HL-60/S4 treated with phorbol 12-myristate 13-acetate at 8.2 ng/mL for 4 days and 3 days (cell line): ENCODE measurements at regions not wholly inside any gene's neighbourhood (a gene's known extent, or its start where the extent isn't known, plus 50 kb on each side); places are given as distances from the start of the nearest gene placed in this dataset.

ENCODE experiments used
- in situ Hi-C: fragments of 300-500 bp; cut with MboI; formaldehyde crosslinking; loops from 2 replicates; pipeline ENCODE4 v1.15.0; 2022; ENCODE audit warnings: low sequenced_read_pairs

DNA sequence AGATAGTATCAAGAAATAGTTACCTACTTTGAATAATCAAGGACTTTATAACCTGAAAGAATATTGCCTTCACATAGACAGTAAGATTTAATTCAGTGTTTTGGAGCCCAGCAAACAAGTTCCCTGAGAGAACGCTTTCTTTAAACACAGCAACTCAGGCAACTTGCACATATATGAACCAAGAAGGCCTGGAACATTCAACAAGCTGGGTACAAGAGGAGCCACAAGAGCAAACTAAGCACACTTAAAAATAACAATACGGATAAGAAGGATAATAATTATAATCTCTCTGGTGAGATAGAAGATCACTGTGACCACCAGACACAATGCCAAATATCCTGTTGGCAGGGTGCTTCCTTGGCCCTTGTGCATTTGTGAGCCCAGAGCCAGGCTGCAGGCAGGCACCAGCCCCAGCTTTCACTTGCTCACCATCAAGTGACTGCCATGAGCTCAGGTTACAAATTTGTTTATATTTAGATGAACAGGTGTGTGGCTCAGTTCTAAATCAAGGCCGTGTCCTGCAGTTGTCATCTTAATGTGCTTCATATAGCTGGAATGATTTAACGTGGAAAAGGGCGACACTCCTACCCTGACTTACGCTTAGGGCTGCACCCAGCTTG is 446.6 kb downstream of the IRS1 start:
- in situ Hi-C loops, result no loop called here

DNA sequence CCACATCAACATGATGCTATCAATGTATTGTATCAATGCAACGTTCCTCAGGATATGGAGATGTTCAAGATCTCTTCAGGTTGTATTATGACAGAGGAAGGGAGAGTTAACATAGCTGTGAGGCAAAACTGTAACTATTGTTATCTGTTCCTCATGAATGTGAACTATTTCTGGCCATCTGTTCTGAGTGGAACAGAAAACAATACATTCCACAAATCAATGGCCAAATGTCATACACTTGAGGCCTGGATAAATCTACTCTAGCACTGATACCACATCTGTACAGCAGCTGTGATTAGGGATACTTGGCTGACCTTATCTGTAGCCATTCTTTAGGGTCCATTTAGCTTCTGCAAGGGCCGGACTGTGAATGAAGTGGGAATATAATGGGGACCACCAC is 447.9 kb downstream of the IRS1 start:
- in situ Hi-C loops, result no loop called here

DNA sequence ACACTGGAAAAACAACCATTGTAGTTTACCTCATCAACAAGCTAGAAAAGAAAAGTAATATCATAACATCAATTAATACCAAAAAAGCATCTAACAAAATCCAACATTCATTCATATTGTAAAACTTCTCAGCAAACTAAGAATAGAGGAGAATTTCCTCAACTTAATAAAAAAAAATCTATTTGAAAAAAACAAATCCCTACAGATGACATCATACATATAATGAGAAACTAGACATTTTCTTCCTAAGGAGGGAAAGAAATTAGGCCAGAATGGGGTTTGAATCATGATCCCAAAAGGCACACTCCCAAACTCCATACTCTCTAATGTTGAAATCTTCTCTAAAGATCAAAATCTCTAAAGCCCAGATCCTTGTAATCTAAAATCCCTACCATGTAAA is 460.0 kb downstream of the IRS1 start:
- in situ Hi-C loops, result no loop called here

DNA sequence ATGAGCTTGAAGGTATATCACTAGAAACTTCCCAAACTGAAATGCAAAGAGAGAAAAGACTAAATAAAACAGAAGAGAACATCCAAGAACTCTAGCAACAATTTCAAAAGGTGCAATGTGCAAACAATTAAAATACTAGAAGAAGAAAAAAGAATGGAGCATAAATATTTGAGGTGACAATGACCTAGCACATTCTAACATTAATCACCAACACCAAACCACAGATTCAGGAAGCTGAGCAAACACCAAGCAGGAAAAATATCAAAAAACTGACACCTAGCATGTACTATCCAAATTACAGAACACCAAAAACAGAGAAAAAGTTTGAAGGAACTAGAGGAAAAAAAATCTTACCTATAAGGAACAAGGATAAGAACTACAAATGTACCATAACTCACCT is 460.8 kb downstream of the IRS1 start:
- in situ Hi-C loops, result no loop called here

DNA sequence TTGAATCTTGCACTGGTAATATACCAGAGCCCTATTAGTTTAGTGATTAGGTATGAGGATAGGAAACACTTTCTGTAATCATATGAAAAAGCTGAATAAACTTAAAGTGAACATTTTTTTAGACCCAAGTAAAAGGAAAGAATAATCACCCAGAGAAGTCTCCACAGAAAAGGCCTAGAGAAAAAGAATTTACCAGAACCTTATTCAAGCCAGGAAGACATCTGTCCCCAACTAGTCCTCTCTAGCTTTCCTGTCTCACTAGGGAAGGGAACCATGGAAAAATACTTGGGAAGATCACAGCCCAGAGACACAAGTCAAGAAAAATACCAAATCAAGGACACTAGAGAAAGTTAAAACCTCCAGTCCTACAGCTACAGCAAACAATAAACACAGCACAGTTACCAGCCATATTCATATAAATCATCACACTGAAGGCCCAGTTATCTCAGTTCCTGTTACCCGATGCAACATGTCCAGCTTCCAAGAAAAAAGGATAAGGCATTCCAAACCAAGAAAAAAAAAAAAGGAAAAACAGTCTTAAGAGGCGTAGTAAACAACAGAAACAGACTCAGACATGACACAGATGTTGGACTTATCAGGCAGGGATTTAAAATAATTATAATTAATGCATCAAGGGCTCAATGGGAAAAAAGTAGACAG is 461.5 kb downstream of the IRS1 start:
- in situ Hi-C loops, result no loop called here

DNA sequence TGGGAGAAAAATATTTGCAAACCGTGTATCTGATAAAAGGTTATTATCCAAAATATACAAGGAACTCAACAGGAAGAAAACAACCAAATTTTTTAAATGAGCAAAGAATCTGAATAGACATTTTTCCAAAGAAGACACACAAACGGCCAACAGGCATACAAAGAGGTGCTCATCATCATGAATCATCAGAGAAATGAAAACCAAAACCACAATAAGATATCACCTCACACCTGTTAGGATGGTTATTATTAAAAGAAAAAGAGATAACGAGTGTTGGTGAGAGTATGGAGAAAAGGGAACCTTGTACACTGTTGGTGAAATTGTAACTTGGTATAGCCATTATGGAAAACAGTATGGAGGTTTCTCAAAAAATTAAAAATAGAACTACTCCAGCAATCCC is 463.3 kb downstream of the IRS1 start:
- in situ Hi-C loops, result no loop called here

DNA sequence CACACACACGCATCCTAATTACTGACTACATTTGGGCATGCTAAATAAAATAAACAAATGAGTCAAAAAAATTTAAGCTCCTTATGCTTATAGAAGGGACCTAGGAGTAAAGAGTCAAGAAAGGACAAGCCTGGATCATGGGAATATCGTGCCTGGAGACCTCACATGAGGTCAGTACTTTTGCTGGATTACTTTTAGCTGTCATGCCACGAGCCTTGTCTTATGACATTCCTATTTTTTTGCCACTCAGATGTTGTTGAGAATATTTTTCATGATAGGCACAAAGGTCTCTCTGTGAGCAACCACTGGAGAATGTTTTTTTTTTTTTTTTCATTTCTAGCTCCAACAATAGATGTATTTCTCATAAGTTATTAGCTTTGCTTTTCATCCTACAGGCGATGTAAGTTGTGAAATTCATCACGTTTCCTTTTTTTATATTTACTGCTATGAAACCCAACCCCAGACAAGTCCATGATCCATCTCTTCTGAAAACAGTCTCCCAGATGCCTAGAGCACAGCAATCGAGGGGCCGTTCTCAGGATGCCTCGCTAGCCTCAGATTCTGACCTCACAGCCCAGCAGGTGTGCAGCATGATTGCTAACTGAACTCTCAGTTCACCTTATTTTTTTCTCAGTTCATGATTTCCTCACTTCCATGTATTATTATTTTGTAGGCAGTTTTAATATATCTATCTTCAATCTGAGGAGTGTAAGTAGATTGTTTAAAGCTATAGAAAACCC is 464.5 kb downstream of the IRS1 start:
- in situ Hi-C loops, result no loop called here

DNA sequence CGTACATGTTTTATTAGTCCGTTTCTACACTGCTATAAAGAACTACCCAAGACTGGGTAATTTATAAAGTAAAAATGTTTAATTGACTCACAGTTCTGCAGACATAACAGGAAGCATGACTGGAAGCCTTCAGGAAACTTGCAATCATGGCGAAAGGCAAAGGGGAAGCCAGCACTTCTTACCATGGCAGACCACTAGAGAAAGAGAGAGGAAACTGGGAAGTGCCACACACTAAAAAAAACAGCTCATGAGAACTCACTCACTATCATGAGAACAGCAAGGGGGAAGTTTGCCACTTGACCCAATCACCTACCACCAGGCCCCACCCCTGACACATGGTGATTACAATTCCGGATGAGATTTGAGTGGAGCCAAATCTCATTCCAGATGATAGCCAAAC is 466.2 kb downstream of the IRS1 start:
- in situ Hi-C loops, result no loop called here

DNA sequence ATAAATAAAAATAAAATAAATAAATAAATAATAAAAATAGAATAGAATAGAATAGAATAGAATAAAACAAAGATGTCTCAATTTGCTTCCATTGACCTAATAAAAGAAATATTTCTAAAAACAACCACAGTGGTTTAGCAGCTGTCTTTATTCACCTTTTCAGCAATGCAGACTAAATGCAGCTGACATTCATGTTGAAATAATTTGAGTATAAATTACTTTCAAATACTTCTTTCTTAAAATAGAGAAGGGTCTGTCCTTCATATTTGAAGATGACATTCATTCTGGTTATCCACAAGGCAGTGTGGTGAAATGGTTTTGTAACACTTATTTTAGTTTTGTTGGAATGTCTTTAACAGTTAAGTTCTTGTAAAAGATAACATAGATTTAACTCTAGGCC is 469.4 kb downstream of the IRS1 start:
- in situ Hi-C loops, result no loop called here

DNA sequence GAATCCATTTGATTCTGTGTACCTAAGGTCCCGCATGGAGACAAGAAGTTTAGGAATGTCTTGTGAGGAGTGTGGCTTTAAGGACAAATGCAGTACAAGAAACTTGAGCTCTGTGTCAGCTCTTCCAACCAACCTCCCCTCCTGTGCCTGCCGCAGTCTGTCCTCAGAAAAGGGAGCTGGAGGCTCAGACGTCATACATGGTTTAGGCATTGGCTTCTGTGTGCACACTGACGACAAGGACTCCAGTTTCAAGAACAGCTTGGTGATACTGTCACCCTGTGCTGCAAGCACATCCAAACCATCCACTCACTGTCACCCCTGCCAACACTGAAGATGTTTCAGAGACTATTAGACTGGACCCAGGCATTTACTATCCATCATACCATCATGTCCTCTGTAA is 470.4 kb downstream of the IRS1 start:
- in situ Hi-C loops, result no loop called here

DNA sequence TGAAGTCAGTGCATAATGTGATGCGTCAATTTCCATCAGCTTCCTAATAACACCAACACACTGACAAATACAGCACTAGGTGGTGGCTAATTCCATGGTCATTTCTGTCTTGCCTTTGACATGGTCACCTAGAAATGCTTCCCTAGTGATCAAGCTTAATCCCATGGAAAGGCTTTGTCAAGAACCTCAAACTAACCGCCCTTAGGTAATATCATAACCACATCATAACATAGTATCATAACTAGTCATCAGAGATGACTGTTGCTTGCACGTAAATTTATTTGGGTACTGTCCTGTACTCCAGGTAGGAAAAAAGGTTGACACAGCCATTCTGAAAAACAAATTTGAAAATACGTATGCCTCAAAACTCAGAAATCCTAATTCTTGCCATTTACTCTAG is 471.8 kb downstream of the IRS1 start:
- in situ Hi-C loops, result no loop called here

DNA sequence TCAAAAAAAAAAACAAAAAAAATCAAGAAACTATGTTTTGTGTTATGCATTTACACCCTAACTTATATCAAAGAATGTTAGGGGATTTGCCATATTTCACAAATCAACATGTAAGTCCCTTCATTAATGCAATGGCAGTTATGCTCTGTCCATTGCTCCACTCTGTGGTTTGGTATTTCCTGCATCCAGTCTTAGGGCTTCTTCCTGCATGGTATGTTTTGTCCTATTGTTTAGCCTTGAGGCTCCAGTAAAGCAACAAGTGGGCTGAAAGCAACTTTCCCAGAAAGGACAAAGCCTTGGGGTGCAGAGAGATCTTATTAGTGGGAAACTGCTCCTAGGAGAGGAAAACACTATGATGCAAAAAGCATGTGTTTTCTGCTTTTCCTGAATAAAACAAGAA is 474.1 kb downstream of the IRS1 start:
- in situ Hi-C loops, result no loop called here

DNA sequence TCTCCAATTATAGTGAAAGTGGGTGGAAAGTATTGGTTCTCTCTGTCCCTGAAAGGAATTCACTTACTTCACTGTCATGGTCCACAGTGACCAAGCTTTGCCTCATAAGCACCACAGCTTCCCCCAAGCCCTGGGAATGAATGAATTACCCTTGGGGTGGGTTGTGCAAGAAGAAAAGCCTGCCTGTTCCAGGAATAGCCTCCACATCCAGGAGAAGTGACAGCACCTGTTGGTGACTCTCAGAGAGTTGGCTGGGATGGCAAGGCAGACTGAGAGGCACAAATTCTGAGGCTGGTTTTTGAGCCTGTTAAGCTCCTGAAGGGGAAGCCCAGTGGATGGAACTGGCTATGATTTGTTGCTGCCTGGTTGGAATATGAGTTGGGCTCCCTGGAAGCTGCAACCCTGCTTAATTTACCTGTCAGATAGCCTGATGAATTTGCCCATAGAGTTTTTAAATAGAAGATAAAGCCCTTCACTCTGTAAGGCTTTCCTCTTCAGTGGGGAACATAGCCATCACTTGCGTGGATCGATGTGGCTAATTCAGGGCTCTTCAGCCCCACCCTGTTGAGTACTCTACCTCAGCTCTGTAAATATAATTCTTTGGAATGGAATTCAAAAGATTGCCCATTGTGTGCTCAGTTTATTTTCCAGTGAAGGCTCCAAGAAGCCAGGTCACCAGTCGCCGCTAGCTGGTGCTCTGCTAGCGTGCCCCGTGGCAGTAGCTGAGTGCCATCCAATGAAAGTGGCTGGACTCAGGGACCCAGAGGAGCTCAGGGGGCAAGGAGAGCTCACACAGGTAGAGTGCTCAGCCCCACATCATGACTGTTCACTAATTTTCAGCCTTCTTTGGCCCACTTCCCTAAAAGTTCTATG is 479.3 kb downstream of the IRS1 start:
- in situ Hi-C loops, result no loop called here

DNA sequence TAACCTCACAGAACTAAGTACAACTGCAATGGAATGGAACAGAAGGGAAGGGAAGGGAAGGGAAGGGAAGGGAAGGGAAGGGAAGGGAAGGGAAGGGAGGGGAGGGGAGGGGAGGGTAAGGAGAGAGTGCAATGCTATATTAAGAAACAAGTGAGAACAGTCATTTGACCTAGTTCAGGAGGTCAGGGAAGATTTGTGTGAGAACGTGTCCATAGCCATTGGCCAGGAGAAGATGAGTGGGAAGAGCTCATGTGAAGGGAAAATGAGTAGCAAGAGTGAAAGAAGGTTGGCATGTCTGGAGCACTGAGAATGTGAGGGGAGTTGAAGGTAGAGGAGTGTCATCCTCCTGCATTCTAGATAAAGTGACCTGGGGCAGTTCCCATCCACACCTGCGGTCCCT is 481.6 kb downstream of the IRS1 start:
- in situ Hi-C loops, result no loop called here

DNA sequence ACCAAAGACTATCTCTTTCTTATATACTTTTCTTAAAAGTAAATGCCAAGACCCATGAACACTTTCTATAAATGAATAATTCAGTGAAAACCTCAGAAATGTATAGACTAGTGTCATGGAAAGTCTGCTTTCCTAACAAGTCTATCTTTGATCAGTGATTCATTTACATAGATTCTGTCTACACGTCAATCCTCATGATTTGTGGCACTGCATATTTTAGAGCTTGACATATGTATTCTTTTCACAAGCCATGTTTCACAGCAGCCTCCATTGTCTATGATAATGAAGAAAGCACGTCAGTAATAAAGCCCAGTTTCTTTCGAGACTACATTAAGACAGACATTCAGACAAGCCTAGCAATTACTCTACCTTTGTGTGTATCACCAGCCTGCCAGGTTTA is 486.6 kb downstream of the IRS1 start:
- in situ Hi-C loops, result no loop called here

DNA sequence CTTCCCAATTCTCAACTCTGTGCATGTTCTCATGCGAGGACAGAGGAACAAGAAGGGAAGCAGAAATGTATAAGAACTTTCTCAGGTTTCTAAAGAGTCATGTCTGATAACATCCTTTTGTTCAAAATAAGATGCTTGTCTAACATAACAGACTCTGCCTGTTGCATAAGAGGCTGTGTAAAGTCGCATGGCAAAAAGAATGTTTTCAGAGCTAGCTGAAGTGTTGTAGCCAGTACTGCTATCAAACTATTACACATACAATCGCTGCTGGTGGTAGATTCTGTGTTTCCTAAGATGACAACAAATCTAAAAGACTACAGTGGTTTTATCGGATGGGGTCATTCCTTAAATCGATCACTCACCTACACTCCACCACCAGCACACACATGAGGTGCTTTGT is 487.5 kb downstream of the IRS1 start:
- in situ Hi-C loops, result no loop called here

DNA sequence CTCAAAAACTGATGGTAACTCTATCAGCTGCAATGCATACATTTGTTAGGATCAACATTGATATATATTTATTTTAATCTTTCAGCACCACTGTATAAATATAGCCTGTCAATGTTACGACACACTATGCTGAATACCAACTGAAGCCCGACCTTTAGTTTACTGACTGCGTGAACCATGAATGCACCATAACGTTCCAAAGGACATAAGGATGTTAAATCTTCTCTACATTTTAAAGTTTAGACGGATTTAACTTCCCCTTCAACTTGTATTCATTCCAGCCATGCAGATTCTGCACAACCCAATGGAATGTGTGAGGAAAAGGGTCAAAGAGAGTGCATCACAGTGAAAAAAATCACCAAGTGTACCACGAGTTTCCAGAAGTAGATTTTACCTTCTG is 489.5 kb downstream of the IRS1 start:
- in situ Hi-C loops, result no loop called here

DNA sequence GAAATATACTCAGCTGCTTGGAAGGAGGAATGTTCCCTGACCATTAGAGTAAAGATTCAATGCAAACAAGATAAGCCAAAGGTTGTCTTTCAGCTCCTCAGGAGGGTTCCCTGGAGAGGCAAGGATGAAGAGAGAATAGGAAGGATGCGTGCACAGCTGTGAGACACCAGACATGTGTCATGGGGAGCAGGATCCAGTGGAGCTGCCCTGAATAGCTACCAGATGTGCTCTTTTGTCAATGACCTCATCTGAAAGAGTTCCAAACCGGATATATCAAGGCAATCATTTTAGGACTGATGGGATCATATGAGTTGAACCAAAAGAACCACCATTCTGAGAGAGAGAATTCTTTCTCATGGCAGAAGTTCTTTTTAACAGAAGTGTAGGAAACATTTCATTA is 490.6 kb downstream of the IRS1 start:
- in situ Hi-C loops, result no loop called here

DNA sequence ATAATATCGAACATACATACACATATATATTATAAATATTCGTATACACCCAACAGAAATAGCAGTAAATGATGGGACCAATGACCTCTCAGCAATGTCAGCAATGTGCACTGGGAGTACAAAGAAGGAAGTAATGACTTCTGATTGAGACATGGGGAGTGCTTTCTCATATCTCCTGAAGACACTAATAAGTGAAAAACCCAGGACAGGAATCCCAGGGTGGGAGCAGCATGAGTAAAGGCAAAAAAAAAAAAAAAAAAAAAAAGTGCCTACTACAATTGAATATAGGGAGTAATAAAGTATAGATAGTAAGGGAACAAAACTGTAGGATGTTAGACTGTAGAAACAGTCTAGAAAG is 491.3 kb downstream of the IRS1 start:
- in situ Hi-C loops, result no loop called here

DNA sequence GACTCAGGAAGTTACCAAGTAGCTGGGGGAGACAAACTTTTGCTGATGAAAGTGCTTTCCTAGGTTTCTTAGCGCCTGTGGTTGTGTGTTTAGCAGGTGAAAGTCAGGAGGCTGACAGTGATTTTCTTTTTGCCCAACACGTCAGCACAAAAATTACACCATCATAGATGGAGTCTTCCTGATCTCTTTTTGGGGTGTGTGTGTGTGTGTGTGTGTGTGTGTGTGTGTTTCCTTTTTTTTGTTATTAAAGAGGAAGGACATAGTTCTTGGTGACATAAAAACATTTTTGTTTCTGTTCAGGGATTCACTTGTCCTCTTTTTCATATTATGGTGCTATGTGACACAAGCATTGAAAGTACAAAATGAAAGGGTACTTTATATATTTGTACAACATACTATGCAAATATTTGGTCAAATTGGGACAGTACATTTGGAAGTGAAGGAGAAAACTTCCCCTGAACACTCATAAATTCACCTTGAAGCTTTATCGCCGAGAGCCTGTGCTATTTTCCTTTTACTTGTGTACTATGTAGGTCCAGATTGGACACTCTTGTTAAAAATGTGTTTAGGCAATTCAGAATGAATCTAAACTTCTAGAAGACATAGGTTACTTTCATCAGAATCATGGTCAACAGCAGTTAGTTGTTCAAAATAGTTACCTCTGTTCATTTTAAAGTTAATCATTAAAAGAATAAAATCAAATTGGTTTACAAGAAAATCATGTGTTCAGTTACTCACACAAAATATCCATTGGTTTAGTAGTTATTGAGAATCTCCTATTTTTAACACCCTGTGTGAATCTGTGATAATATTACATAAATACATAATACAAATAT is 491.9 kb downstream of the IRS1 start:
- in situ Hi-C loops, result no loop called here

DNA sequence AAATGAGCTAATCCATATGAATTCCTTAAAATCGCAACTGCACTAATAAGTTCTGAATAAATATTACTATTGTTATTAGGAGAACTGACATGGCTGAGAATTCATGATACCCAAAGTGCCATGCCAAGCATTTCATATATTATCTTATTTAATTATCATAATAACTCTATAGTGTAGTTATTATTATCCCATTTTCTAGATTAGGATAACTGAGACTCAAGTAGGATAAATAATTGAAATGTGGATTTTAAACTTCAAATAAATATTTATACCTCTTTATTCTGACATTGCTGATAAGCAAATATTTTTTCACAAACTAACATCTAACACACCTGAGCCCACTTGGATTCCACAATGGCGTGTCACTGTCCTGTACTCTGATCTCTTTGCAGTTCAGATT is 492.7 kb downstream of the IRS1 start:
- in situ Hi-C loops, result no loop called here
